Fibroblast of upper back skin (primary cell): ENCODE measurements at regions not wholly inside any gene's neighbourhood (a gene's known extent, or its start where the extent isn't known, plus 50 kb on each side); places are given as distances from the start of the nearest gene placed in this dataset.

ENCODE experiments used
- DNase-seq: peaks from one replicate; pipeline ENCODE4 v3.0.0-alpha.2; 2013

- no peak for DNase-seq
These were observed 74.5 kb upstream of the APC start for GRCh38 chr5:112663146-112663545.

- no peak for DNase-seq
These were observed 69.7 kb upstream of the APC start for GRCh38 chr5:112668016-112668415.

- DNase-seq: no peak
These were observed 68.8 kb upstream of the APC start for GRCh38 chr5:112668911-112669310.

- DNase-seq: no peak
These were observed 68.2 kb upstream of the APC start for GRCh38 chr5:112669328-112669963.

- no peak for DNase-seq
These were observed 66.0 kb upstream of the APC start for GRCh38 chr5:112671687-112672086.

GRCh38 chr5:112681481-112681908, 56.2 kb upstream of the APC start:
- DNase-seq: peak; percentile 78

- DNase-seq: peak; percentile 73
These were observed 55.0 kb upstream of the APC start for GRCh38 chr5:112682621-112683061.

GRCh38 chr5:112684121-112684520, 53.6 kb upstream of the APC start:
- DNase-seq: no peak

- DNase-seq: peak; percentile 94
These were observed 52.9 kb upstream of the APC start for GRCh38 chr5:112684737-112685136.

GRCh38 chr5:112685386-112685785, 52.3 kb upstream of the APC start:
- DNase-seq: peak; percentile 43

GRCh38 chr5:112685931-112686330, 51.8 kb upstream of the APC start:
- peak; percentile 78 for DNase-seq

- no peak for DNase-seq
These were observed 51.0 kb upstream of the APC start for GRCh38 chr5:112686675-112687074.

- DNase-seq: no peak
These were observed 50.4 kb upstream of the APC start for GRCh38 chr5:112687306-112687705.
